ENCODE measurements at regions not wholly inside any gene's neighbourhood (a gene's known extent, or its start where the extent isn't known, plus 50 kb on each side); places are given as distances from the start of the nearest gene placed in this dataset.

- Histone ChIP-seq H3K79me2 (ENCODE audit: insufficient read depth, low read depth, low read length) (no peaks in the 10 kb centered on the region), H3K4me2 (ENCODE audit: low read length) (no peak overlapping the region), H4K20me1 (ENCODE audit: insufficient read depth, low read length) (no peaks in the 10 kb centered on the region), H3K4me1 (ENCODE audit: insufficient read depth, low read length, poor library complexity, severe bottlenecking) (no peaks in the 10 kb centered on the region), H3K36me3 (ENCODE audit: insufficient read depth, low read length) (no peaks in the 10 kb centered on the region), H3K4me3 (ENCODE audit: low read depth, low read length, poor library complexity, severe bottlenecking) (no peak overlapping the region), H2AFZ (ENCODE audit: low read length) (no peak overlapping the region), H3K27ac (ENCODE audit: low read depth, low read length, poor library complexity, severe bottlenecking) (no peak overlapping the region), H3K9me3 (ENCODE audit: low read length) (no peaks in the 10 kb centered on the region), H3K9me2 (ENCODE audit: insufficient read depth, low read length) (no peaks in the 10 kb centered on the region)
- intact Hi-C loops (cut with micrococcal nuclease; ENCODE audit: unreplicated experiment) = no loop called here
- no TSS peak for BruUV-seq (replicated peaks)
- ChIA-PET POLR2A (interaction anchor here (0.5 kb wide), 1 partner anchor 457 kb away, joined by 3 read pairs; no protein-coding TSS in a partner anchor), CTCF (ENCODE audit: unreplicated experiment) (no interaction called here)
- TF ChIP-seq CTCF (conservative IDR thresholded peaks at IDR 0.05; ENCODE audit: low read length) (no peak), EZH2phosphoT487 (IDR thresholded peaks at IDR 0.05; ENCODE audit: borderline replicate concordance, low read depth, low read length) (no peak)
- DNase-seq (ENCODE audit: low spot score) = no peak
Observed at GRCh38 chr21:15278851-15279250, 214.1 kb upstream of the NRIP1 start.

- CTCF ChIA-PET (ENCODE audit: unreplicated experiment) = no interaction called here
- intact Hi-C loops (cut with micrococcal nuclease; ENCODE audit: unreplicated experiment) = no loop called here
- BruUV-seq (replicated peaks) = no TSS peak
- Histone ChIP-seq H3K36me3 (ENCODE audit: insufficient read depth, low read length) (no peaks in the 10 kb centered on the region), H3K4me3 (ENCODE audit: low read depth, low read length, poor library complexity, severe bottlenecking) (no peak overlapping the region), H3K4me1 (ENCODE audit: insufficient read depth, low read length, poor library complexity, severe bottlenecking) (no peaks in the 10 kb centered on the region), H3K9me2 (ENCODE audit: insufficient read depth, low read length) (no peaks in the 10 kb centered on the region), H3K79me2 (ENCODE audit: insufficient read depth, low read depth, low read length) (no peaks in the 10 kb centered on the region), H3K27ac (ENCODE audit: low read depth, low read length, poor library complexity, severe bottlenecking) (no peak overlapping the region), H2AFZ (ENCODE audit: low read length) (no peak overlapping the region), H3K9me3 (ENCODE audit: low read length) (no peaks in the 10 kb centered on the region), H3K4me2 (ENCODE audit: low read length) (no peak overlapping the region), H4K20me1 (ENCODE audit: insufficient read depth, low read length) (no peaks in the 10 kb centered on the region)
- POLR2A ChIA-PET = interaction anchor here (0.5 kb wide), 1 partner anchor 458 kb away, joined by 3 read pairs; no protein-coding TSS in a partner anchor
- no peak for DNase-seq (ENCODE audit: low spot score)
- TF ChIP-seq CTCF (conservative IDR thresholded peaks at IDR 0.05; ENCODE audit: low read length) = no peak
- no peak for TF ChIP-seq EZH2phosphoT487 (IDR thresholded peaks at IDR 0.05; ENCODE audit: borderline replicate concordance, low read depth, low read length)
Observed at GRCh38 chr21:15279482-15279881, 214.7 kb upstream of the NRIP1 start.

GRCh38 chr21:15281714-15282113, 216.9 kb upstream of the NRIP1 start:
- TF ChIP-seq EZH2phosphoT487 (IDR thresholded peaks at IDR 0.05; ENCODE audit: borderline replicate concordance, low read depth, low read length) (no peak), CTCF (conservative IDR thresholded peaks at IDR 0.05; ENCODE audit: low read length) (no peak)
- Histone ChIP-seq H3K27ac (ENCODE audit: low read depth, low read length, poor library complexity, severe bottlenecking) (no peak overlapping the region), H3K4me2 (ENCODE audit: low read length) (no peak overlapping the region), H2AFZ (ENCODE audit: low read length) (no peak overlapping the region), H3K9me3 (ENCODE audit: low read length) (no peaks in the 10 kb centered on the region), H3K4me3 (ENCODE audit: low read depth, low read length, poor library complexity, severe bottlenecking) (no peak overlapping the region), H3K36me3 (ENCODE audit: insufficient read depth, low read length) (no peaks in the 10 kb centered on the region), H3K4me1 (ENCODE audit: insufficient read depth, low read length, poor library complexity, severe bottlenecking) (no peaks in the 10 kb centered on the region), H3K79me2 (ENCODE audit: insufficient read depth, low read depth, low read length) (no peaks in the 10 kb centered on the region), H3K9me2 (ENCODE audit: insufficient read depth, low read length) (no peaks in the 10 kb centered on the region), H4K20me1 (ENCODE audit: insufficient read depth, low read length) (no peaks in the 10 kb centered on the region)
- POLR2A ChIA-PET = interaction anchor here (0.7 to 1.4 kb wide), 2 partner anchors 41 to 744 kb away, joined by 3 read pairs; no protein-coding TSS in a partner anchor
- intact Hi-C loops (cut with micrococcal nuclease; ENCODE audit: unreplicated experiment) = no loop called here
- no TSS peak for BruUV-seq (replicated peaks)
- DNase-seq (ENCODE audit: low spot score) = no peak
- CTCF ChIA-PET (ENCODE audit: unreplicated experiment) = no interaction called here

All from OCI-LY7 (cell line).